OCI-LY1 (cell line): ENCODE measurements at regions not wholly inside any gene's neighbourhood (a gene's known extent, or its start where the extent isn't known, plus 50 kb on each side); places are given as distances from the start of the nearest gene placed in this dataset.

Source experiments
- EZH2 ChIP-seq: fragments of 200-600 bp; sonication (generic), shearing (Covaris generic); IDR thresholded peaks from 2 replicates; pipeline ENCODE4 v1.8.0; 2017; ENCODE audit warnings: borderline replicate concordance, mixed run types, mild to moderate bottlenecking, antibody characterized with exemption, low read length, moderate library complexity, mixed read lengths
- TF ChIP-seq, protein P1 (sequence below): fragments of 200-600 bp; sonication (generic), shearing (Covaris generic); IDR thresholded peaks from 2 replicates; pipeline ENCODE4 v1.5.1; 2017; ENCODE audit warnings: mild to moderate bottlenecking, antibody characterized with exemption, low read length, moderate library complexity, mixed read lengths

DNA sequence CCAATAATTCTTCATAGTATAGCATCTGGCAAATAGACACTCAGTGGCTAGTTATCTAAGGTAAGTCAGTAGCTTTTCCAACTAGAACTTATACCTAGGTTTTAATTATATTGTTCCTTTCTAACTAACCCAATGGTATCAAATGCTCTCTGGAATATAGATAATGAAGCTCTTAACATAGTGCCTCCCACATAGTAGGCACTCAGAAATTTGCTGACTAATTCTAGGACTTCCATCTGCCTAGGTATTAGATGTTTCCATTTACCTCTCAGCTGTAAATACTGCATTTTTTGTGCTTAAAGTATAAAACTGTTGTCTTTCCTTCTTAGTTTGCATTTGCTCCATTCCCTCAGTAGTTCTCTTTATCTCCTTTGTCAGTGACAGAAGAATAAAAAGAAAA, 214.3 kb upstream of the SPRY1 start:
- TF ChIP-seq, protein P1, sequence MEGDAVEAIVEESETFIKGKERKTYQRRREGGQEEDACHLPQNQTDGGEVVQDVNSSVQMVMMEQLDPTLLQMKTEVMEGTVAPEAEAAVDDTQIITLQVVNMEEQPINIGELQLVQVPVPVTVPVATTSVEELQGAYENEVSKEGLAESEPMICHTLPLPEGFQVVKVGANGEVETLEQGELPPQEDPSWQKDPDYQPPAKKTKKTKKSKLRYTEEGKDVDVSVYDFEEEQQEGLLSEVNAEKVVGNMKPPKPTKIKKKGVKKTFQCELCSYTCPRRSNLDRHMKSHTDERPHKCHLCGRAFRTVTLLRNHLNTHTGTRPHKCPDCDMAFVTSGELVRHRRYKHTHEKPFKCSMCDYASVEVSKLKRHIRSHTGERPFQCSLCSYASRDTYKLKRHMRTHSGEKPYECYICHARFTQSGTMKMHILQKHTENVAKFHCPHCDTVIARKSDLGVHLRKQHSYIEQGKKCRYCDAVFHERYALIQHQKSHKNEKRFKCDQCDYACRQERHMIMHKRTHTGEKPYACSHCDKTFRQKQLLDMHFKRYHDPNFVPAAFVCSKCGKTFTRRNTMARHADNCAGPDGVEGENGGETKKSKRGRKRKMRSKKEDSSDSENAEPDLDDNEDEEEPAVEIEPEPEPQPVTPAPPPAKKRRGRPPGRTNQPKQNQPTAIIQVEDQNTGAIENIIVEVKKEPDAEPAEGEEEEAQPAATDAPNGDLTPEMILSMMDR: no peak
- TF ChIP-seq EZH2: no peak
